ENCODE measurements at regions not wholly inside any gene's neighbourhood (a gene's known extent, or its start where the extent isn't known, plus 50 kb on each side); places are given as distances from the start of the nearest gene placed in this dataset.

DNA sequence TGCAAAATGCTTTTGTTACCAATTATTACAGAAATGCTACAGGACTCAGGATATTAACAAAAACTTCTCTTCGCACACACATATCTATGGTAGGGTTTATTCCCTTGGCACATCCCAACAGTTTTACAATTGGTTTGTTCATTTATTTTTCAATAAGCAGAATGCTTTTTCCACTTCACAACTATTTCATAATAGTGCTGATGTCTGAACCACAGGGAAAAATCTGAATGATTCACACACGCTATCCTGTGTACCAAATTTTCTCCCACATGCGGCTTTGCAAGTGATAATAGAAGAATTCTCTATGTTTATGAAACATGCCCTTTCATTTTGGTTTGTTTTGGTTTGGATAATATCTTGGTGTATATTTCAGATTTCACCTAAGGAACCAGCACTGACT lies 725.7 kb upstream of the TENM3 start:
- DNase-seq, result no peak

DNA sequence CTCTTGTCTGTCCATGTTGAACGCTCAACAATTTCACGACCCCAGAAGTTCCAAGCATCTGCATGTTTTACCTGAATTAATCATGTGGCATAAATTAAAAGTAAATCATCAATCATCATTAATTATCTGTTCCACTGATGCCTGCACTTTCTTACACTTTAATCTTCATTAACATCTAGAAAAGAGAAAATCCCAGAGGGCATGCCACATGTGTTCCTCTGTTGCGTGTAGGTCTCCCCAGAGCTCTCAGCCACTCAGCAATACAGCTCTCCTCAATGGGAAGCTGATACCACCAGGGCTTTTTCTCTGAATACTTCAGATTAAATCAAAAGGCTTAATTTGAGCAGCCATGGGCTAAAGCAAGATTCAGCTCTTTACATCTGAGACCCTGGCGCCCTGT lies 722.4 kb upstream of the TENM3 start:
- no peak for DNase-seq

DNA sequence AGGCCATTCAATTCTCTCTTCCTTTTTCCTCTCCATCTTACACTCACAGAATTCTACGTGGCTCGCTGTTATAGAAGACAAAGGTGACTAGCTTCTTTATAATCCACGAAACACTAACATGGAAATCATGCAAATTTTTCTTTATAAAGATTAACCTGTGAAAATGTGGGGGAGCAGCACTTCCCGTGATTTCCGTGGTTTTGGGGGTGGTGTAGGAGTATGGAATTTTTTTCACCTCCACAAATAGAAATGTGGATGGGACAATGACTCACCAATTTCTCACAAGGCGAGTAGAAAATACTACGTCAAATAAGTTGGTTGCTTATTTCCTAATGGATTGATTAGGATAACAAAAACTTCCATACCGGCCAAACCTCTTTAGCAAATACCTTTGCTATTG lies 719.2 kb upstream of the TENM3 start:
- no peak for DNase-seq

DNA sequence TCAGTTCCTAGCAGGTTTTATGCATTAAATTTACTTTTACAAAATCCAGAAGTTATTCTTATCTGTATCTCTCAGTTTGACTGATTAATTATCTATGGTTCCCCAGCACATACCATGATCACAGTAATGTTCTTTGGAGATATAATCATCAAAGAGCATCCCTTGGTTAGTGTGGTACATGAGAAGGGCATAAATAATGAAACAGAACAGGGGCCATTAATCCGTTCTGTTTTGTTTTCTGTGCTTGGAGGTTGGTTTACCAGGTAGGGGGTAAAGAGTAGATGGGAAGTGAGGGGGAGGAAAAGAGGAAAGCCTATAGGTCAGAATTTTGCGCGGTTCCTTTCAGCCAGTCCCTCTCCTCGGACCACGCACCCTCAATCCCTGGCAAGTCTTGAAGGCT lies 718.7 kb upstream of the TENM3 start:
- DNase-seq, result no peak

DNA sequence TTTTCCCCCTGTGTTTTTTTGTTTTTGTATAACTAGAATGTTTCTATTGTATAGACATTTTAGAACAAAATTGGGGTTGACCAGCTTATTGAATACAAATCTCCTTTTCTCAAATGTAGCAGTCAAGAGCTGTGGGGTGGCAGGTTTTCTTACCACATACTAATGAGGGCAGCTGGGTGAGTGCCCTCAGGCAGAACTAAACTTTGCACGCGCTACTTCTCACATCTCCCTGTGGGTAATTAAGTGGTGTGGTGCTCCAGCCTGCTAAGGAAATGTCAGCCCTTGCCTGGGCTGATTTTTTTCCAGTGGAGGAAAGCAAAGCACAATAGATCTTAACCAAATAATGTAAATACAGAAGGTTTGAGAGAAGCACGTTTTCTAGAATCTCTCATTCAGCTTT lies 717.6 kb upstream of the TENM3 start:
- no peak for DNase-seq

DNA sequence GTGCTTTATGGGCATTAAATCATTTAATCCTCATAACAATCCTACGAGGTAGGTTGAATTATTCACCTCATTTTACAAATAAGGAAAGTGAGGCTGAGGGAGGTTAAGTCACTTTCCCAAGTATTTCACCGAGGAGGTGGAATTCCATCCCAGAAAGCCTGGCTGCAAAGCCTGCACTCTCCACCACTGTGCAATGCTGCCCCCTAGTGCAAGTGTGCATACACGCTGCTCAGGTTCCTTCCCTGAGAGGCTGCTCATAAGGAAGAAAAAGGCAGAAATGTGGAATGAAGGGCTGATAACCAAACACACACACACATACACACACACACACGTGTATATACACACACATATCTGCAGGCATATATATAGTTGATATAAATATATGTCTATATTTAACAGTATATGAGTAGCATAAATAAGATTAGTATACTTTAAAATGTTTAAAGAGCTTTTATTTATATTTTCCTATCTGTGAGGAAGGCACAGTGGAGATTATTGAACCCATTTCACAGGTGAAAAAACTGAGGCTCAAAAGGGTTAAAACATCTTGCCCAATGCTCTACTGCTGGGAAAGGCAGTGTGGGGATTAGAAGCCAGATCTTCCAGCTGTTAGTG lies 714.5 kb upstream of the TENM3 start:
- peak; percentile 53 for DNase-seq

DNA sequence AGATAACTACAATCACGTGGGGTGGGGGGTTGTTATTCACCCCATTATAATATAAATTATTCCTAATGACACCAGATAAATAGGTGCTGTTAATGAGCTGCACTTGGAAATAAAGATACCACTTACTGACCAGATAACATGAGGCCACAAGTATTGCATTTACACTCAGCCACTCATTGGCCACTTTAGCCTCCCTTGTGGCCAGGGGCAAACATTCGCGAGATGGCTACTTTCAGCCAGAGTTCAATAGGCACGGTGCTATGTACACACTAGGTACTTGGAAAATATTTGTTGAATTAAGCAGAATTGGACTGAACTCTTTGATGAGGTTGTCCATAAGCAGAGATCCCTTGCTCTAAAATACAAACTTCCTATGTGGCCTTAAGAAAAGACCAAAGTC lies 713.7 kb upstream of the TENM3 start:
- no peak for DNase-seq

DNA sequence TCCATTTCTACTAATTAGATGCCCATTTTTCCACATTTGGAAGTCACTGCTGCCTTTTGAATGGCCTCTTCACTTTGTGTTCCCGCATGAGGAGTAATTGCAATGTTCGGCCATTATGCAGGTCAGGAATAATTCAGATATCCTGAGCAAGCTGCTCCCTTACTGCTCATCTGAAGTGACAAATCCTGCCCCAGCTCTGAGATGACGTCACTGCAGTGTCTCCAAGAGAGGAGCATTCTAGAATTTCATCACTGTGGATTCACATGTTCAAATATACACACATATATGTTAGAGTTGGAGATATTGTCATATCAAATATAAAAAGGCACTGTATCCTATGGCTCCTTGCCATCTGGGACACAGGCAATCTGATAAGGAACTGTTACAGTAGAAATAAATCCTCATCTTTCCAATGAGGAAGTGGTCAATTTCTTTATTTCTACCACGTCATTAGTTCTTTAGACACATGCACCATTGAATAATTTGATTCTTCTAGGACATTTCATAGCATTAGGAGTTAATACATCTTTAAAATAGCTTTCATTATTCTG lies 706.9 kb upstream of the TENM3 start:
- DNase-seq, result no peak

DNA sequence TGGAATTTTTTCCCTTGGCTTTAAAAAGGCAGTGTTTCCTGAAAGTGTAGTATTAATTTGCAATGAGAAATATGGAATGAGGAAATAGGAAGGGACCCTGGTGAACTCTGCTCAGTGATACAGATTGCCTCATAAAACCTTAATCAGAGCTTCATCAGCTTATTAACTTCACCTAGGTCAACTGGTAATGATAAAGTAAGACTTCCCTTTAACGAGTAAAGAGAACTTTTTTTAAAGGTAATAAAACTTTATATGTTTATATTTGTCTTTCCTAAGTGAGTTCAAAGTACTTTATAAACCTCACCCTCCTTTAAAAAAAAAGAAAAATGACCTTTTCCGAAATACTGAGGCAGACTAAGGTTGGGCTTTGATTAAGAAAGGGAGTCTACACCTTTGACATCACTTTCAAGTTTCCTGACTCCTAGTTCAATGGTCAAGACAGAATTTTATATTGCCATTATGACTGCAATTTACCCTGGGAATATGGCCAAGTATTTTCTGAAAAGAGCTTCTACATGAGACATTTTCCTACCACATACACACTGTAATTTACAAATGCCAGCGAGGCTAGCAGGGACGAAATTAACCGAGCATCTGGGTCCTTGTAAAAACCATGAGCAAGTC lies 706.3 kb upstream of the TENM3 start:
- no peak for DNase-seq

DNA sequence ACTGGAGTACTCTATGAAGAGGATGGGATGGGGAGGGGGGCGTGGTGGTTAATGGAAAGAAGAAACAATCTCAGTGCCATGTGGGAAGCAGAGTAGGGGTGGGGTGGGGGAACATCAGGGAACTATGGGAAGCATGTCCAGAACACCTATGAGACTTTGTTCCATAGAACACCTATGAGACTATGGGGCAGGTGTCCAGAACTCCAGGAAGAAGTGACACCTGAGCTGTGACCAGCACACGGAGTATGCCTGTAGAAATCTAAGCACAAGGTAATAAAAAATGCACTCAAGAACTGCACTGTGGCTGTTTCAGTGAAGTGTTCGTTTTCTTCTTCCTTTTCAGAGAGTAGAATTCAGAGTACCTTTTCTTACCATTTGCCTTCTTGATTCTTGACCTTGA lies 704.8 kb upstream of the TENM3 start:
- DNase-seq, result no peak

DNA sequence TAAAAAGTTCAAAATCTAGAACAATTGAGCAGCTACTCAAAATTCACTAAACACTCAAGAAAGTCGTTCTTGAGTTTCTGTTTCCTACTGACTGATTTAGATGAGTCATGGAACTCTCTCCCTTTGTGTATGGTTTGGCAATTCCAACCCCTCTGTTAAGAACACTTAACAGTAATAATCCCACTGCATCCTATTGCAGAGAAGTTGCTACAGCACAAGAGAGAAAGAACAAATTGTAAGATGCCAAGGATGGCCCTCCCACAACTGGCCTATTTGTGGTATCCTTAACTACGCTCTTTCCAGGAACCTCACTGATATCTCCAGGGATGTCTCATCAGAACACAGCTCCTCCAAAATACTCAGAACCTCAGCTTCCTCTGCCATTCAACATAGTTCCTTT lies 701.8 kb upstream of the TENM3 start:
- peak; percentile 5 for DNase-seq

DNA sequence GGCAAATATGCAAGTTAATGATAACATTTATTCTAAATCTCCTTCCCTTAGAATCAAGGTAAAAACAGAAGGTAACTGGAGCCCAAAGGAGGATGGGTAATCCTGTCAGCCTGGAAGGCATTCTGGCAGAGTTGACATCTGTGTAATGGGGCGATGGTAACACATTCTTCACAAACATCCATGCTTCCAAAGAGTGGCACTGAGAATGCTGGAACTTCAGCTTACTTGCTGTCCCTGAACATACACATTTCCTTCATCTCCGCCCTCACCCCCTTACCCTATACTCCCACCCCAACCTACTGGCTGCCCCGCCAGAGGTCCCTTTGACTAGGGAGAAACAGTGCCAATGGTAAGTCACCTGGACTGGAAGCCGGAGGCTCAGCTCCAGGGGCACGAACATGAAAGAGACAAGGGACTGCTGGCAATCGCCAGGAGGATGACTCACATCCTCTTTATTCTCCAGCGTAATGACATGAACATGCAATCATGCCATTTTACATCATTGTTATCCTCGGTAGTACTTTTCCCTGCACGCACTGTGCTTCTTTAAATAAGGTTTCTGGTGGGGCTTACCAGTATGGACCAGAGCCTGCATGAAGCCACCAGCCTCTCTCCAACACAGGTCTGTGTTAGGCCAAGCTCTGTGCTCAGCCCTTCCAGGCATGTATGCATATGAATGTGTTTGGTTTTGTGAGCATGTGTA lies 694.2 kb upstream of the TENM3 start:
- DNase-seq, result peak; percentile 51

DNA sequence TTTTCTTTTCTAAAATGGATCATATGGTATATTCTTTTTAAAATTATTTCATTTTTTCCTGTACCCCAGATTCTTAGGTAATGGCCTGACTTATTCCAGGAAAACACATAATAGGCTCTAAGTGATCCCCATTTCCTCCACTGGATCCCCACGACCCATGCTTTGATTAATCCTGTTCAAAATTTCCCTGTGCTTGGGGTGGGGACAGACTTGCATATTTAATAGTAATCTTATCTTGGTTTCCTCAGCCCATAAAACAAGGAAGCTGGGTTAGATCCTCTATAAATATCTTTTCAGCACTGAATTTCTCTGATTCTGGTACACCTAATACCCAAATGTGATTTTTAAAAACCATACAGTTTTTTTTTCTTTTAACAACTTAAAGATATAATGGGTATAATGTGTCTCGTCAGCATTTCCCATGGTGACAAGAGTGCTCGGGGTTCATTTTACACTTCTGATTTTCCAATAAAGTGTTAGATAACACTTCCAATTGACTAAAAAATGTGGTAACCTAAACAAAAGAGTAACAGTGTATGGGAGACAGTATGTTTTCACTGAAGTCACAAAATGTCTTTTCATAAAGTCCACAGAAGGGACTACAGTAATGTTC lies 693.5 kb upstream of the TENM3 start:
- DNase-seq, result no peak

DNA sequence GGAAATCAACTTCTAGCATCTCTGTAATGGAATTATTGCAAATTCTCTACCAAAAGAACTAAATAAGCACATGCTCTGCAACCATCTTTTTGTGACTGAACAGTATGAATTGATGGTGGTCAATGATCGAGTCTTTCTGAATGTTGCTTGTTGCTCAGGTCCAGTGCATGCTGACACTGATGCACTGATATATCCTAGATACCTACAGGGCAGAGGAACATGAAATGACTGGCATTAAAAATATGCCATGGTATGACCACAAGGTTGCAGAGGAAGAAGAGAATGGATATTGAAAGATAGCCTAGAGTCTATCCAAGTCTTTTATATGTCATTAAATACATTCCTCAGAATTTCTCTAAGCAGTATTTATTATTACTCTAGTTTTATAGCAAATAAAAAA lies 692.8 kb upstream of the TENM3 start:
- DNase-seq, result no peak

DNA sequence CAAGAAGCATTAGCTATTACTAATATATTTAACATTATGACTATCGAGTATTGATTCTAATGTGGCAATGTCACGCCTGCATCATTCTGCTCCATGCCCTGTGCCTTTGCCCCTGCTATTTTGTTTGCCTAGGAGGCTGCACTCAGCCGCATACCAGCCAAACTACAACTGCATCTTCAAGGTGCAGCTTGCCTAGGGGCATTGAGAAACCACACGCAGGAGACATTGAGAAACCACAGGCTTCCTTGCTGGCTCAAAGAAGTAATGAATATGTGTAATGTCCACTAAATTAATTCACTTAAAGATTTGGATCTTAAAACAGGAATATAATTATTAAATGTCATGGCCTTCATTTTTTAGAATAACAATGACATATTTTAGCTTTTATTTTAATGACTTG lies 683.6 kb upstream of the TENM3 start:
- no peak for DNase-seq

DNA sequence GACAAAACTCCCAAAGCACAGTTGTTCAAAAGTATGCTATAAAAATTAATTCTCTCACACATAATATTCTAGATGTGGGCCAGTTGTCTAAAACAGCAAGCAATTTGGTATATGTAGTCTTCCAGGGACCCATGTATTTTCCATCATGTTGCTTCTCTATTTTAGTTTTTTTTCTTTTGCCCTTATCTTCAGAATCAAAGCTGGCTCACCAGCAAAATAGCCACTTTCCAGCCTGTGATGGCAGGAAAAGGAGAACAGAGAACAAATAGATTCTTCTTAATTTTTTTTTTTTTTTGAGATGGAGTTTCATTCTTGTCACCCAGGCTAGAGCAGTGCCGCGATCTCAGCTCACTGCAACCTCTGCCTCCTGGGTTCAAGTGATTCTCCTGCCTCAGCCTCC lies 680.8 kb upstream of the TENM3 start:
- DNase-seq, result no peak

DNA sequence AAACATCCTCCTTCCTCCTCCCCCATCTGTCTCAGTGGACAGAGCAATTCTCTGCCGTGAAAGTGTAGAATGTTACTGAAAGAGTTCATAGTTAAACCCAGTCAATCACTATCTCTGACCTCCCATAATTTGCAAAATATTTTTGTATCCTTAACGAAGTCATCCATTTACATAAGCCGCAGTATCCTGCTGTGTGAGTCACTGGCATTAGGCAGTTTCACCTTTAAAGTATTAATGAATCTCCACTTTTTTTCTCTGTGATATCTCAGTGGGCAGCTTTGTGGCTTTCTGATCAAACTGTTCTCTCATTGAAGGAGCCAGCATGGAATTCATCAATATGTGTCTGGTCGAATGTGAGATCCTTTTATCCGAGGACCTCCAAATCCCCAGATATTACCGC lies 678.6 kb upstream of the TENM3 start:
- DNase-seq, result no peak

DNA sequence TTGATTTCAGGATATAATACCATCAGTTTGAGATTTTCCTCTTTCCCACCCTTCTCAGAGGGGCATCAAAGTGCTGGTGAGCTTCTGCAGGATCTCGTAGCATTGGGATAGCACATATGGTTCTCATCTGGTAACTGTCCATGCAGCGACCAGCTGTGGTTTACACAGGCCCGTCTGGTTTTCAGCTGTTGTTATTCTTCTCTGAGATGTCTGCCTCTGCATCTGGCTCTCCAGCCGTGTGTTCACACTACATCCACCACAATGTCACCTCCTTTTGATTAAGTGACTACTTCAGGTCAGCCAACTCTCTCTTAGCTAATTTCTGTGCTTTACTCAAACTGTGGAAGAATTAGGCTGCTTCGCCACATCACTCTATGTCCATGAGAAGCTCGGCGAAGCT lies 676.7 kb upstream of the TENM3 start:
- DNase-seq, result no peak

DNA sequence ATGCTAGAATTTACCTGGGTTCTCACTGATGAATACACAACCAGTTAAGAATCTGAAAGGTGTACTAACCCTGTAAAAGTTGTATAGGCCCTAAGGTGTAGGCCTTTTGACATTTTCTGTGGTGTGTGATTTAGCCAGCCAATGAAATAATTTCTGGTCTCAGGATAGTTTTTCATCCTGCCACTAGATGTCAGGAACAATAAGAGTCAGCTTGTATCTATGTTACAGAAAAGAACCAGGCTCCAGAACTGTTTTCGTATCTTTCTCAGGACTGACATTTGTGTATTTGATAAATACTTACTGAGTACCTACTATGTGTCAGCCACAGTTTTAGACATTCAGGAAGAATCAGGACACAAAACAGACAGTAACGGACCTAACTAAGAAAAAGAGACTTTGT lies 673.6 kb upstream of the TENM3 start:
- DNase-seq, result peak; percentile 22

DNA sequence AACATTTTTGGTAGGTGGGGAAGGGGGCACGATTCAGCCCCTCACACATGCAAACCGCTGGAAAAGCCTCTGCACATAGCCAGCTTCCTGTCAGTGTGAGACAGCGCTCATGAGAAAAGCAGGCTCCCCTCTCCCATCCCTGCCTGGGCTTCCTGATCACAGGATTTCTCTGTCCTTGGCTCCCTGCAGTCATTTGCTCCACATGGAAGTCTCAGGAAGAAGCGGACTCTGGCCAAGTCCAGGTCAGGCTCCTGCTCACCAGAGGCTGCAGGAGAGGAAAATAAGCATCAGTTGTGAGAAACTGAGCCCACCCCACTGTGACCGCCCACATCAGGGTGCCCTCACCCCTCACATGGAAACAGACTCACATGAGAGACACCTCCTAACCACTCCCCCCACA lies 664.3 kb upstream of the TENM3 start:
- DNase-seq, result no peak

DNA sequence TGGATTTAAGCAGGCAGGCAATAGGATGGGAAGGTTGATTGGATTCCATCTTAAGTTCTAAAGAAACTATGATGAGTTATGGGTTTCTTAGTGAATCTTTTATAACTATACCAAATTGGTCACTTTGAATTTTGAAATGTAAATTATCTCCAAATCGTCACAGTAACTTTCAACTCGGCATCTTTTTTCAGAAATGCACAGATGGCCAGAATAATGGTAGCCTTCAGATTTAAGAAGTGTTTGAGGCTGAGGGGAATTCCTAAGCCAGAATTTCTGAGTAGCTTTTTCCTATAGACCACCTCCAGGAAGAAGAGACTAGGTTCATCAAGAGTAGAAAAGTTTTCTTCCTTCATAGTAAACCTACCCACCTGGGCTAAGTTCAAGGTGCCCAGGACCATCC lies 663.7 kb upstream of the TENM3 start:
- no peak for DNase-seq

DNA sequence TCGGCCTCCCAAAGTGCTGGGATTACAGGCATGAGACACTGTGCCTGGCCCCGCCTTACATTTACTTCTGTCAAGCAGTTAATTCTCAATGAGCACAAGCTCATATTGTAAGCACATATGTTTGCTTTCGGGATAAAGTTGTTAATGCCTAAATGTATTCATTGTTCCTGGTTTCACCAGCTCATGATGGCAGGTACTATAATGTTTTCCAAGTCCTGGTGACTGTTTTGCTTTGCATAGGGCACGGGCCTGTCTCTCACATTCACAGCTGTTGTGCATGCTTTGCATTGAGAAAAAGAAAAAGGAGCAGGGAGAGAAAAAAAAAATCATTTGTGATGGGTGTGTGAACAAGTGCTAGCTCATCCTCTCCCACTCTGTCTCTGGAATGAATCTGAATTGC lies 661.2 kb upstream of the TENM3 start:
- no peak for DNase-seq

DNA sequence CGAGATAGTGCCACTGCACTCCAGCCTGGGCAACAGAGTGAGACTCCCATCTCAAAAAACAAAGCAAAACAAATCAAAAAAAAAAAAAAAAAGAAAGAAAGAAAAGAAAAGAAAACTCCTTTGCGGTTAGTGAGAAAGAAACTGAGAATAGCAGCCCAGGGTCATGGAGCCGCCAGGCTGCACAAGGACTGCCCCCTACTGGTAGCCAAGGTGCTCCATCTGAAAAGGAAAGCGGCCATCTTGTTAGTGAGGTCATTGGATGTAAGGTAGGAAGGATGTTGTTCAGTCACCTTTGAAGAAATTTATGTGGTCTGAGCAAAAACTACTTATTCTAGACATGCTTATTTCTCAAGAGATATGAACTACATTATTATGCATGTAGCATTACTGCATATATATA lies 660.6 kb upstream of the TENM3 start:
- no peak for DNase-seq

DNA sequence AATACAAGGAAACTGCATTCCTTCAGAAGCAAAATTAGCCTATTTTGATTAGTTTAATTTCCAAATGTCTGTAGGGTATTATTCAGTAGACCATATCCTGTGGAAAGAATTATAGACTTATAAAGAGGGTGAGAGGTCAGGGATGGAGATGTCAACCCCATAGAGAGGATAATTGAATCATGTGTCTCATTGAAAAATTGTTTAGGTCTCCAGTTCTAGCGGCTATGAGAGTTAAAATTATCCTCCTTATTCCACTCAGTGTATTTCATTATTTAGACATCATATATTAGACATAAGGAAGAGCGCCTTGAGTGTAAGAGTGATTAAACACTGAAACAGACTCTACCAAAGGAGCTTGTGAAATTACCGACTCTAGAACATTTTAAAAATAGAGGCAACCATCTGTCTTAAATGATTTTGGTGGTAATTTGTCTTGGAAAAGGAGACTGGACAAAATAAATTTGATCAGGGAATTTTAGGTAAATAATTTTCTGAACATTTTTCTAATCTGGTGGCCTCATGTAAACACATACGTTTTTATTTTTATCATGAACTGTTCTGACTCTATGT lies 654.4 kb upstream of the TENM3 start:
- DNase-seq, result no peak

Measured in NCI-H226 (cell line).